ENCODE measurements at regions not wholly inside any gene's neighbourhood (a gene's known extent, or its start where the extent isn't known, plus 50 kb on each side); places are given as distances from the start of the nearest gene placed in this dataset.
A peak's percentile ranks its signal among the peaks of the same experiment; 100 is the strongest.

DNA sequence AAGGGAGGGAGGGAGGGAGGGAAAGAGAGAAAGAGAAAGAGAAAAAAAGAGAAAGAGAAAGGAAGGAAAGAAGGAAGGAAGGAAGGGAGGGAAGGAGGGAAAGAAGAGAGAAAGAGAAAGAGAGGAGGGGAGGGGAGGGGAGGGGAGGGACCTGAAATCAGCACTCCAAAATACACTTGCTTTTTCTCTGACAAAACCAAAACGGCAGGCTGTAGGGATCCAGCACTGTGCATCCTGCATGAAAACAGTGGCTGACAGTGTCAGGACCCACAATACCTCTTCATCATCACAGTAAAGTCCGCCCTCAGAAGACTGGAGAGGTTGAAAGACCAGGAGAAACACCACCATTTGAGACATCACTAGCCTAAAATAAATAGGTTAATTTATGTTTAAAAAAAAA lies 156.0 kb upstream of the SOD1 start:
- Mint-ChIP-seq H3K4me1 (peaks cover 19% of the 10 kb centered on the region), H3K9me3 (peaks cover 6% of the 10 kb centered on the region), H3K27ac (peak overlapping the region; percentile 8), H3K36me3 (no peaks in the 10 kb centered on the region), H3K27me3 (no peaks in the 10 kb centered on the region), H3K4me3 (no peak overlapping the region)
- no peak for ATAC-seq

DNA sequence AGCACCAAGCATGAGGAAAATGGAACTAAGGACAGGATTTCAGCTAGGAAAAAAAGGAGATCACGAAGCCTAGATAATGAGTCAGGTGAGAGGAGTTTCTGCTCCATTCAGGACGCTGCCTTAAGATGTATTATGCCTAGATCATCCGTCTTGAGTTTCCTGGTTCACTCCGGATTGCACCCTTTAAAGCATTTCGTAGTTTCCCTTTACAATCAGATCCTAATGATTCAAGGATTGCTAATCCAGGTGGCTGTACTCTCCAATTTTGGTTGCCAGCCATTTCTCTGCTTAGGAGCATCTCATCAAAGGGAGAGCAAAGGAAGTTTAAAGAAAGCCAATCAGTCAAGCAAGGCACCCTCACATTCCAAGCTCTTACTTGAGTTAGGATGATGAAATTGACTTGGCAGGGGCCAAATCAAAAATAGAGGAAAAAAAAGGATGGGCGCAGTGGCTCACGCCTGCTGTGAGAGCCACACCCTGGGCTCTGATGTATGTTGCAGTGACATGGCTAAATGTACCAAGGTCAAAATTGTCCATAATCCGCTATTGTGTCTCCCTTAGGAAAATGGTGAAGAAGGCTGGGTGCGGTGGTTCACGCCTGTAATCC lies 156.9 kb upstream of the SOD1 start:
- no peak for ATAC-seq
- H3K27ac Mint-ChIP-seq = peak overlapping the region; percentile 8
- no peaks in the 10 kb centered on the region for H3K27me3 Mint-ChIP-seq
- peaks cover 13% of the 10 kb centered on the region for H3K4me1 Mint-ChIP-seq
- H3K9me3 Mint-ChIP-seq = peaks cover 6% of the 10 kb centered on the region
- no peaks in the 10 kb centered on the region for H3K36me3 Mint-ChIP-seq
- no peak overlapping the region for H3K4me3 Mint-ChIP-seq

DNA sequence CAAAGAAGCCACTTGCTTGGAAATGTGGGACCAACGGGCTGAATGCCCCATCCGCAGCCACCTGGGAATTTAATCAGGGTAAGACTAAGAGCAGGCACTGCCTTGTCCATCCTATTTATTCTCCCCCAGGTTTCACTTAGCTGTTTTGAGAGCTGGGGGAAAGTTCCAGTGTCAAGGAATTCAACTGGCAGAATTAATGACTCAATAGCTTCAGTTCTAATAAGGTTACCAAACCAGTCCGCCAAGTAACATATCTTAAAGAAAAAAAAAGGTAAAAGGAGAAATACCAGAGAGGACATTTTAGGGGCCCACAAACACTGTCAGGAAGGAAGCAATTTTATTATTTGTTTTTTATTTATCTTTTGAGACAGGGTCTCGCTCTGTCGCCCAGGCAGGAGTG lies 157.6 kb upstream of the SOD1 start:
- no peak overlapping the region for H3K4me3 Mint-ChIP-seq
- H3K4me1 Mint-ChIP-seq = peaks cover 9% of the 10 kb centered on the region
- no peak overlapping the region for H3K27ac Mint-ChIP-seq
- peaks cover 6% of the 10 kb centered on the region for H3K9me3 Mint-ChIP-seq
- H3K27me3 Mint-ChIP-seq = no peaks in the 10 kb centered on the region
- ATAC-seq = no peak
- H3K36me3 Mint-ChIP-seq = no peaks in the 10 kb centered on the region

DNA sequence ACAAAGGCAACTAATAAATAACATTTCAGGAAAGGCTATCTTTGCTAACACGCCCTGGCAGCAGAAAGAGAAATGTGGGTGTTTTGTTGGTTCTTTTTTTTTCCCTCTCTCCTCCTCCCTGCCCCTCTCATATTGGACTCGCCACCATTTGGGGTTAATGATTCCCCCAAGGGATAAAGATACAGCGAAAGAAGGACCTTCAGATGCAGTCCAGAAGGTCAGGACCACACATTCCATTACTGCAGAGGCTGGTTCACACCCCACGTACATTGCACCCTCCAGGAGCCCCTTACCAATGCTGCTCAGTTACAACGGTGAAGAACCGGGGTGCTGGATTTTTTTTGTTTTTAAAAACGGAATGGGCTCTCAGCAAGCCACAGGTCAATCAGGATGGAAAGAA lies 156.9 kb upstream of the TIAM1 start:
- Mint-ChIP-seq H3K27me3 (no peaks in the 10 kb centered on the region), H3K4me3 (no peak overlapping the region), H3K36me3 (no peaks in the 10 kb centered on the region), H3K4me1 (peaks cover 1% of the 10 kb centered on the region), H3K9me3 (peaks cover under 1% of the 10 kb centered on the region), H3K27ac (no peak overlapping the region)
- no peak for ATAC-seq

DNA sequence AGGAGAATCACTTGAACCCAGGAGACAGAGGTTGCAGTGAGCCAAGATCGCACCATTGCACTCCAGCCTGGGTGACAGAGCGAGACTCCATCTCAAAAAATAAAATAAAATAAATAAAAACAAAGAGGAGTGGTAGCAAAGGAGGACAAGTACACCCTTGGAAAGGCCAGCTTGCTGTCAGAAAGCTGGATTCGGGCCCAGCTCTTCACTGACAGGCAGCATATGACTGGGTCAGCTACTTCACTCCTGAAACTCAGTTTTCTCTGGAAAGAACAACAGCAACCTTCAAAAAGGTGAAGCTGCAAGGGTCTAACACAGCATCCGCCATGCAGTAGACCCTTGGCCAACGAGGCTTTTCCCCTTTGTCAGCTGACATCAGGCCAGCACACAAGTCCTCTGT lies 156.0 kb upstream of the TIAM1 start:
- no peak for ATAC-seq
- Mint-ChIP-seq H3K9me3 (no peaks in the 10 kb centered on the region), H3K27ac (no peak overlapping the region), H3K27me3 (no peaks in the 10 kb centered on the region), H3K4me1 (no peaks in the 10 kb centered on the region), H3K36me3 (no peaks in the 10 kb centered on the region), H3K4me3 (no peak overlapping the region)

DNA sequence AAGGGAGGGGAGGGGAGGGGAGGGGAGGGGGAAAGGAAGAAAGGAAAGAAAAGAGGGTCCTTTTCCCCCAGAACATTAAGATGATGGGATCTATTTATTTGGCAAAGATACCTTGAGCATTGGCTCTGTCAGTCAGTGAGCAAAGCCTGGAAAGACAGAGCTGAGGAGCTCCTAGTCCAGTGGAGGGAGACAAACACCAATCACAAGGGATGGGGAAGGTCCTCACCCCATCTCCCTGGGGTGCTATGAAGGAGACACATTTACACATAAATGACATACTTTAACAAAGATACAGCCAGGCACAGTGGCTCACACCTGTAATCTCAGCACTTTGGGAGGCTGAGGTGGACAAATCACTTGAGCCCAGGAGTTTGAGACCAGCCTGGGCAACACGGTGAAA lies 154.9 kb upstream of the TIAM1 start:
- Mint-ChIP-seq H3K36me3 (no peaks in the 10 kb centered on the region), H3K27ac (no peak overlapping the region), H3K9me3 (no peaks in the 10 kb centered on the region), H3K4me1 (no peaks in the 10 kb centered on the region), H3K4me3 (no peak overlapping the region), H3K27me3 (no peaks in the 10 kb centered on the region)
- no peak for ATAC-seq

DNA sequence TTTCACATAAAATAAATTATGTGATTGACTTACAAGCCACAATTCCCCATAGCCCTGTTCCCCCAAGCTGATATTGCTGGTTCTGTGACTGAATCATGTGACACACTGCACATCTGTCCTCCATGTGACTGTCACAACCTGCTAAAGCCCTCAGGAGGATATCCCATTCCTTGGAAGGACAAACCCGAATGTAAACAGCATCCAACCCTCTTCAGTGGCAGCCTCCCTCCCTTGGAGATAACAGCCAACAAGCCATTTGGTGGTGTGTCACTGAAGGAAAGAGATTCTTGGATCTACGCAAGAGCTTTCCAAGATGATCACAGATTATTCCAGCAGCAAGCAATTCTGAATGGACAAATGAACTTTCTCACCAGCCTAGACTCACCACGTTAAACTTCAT lies 153.9 kb upstream of the TIAM1 start:
- no peaks in the 10 kb centered on the region for H3K9me3 Mint-ChIP-seq
- no peak overlapping the region for H3K4me3 Mint-ChIP-seq
- no peaks in the 10 kb centered on the region for H3K4me1 Mint-ChIP-seq
- H3K36me3 Mint-ChIP-seq = no peaks in the 10 kb centered on the region
- no peak overlapping the region for H3K27ac Mint-ChIP-seq
- H3K27me3 Mint-ChIP-seq = peaks cover 11% of the 10 kb centered on the region
- ATAC-seq = no peak

DNA sequence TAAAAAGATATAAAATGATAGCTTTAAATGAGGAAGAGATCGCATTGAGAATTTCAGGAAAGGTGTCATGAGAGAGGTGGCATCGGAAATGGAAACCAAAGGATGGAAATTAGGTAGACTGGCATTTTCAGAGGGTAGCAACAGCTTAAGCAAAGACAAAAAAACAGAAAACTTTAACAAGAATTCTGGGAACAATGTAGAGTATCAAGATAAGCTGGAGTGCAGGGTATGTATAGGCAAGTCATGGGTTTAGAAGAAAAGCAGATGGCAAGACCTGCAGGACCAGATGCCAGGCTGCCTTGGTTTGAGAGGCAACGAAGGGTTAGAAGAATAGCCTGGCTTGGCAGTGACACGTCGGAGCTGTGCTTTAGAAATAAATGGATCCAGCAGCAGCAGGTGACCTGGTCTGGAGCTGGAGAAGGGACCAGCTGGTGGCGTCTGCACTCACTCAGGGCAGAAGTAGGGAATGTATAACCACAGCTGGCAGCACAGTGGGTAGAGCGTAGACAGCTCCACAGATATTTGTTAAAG lies 149.4 kb upstream of the TIAM1 start:
- H3K27me3 Mint-ChIP-seq = peaks cover 13% of the 10 kb centered on the region
- ATAC-seq = no peak
- no peaks in the 10 kb centered on the region for H3K9me3 Mint-ChIP-seq
- no peak overlapping the region for H3K27ac Mint-ChIP-seq
- no peak overlapping the region for H3K4me3 Mint-ChIP-seq
- H3K4me1 Mint-ChIP-seq = no peaks in the 10 kb centered on the region
- no peaks in the 10 kb centered on the region for H3K36me3 Mint-ChIP-seq

DNA sequence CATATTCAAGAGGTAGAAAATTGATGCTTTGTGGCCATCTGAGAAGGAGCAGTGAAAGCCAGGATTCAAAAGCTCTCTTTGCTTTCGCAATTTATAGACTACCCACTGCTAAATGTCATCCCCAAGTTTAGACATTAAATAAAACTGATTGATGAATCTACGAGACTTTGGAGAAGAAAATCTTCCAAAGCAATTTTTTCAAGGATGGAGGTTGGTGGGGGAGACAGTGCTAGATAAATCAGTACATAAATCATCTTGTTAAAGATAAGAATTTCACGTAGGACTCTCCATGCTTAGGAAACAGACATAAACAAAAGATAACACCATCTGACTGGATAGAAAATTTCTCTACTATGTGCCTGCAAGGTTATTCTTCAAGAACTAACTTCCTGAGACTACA lies 147.6 kb upstream of the TIAM1 start:
- Mint-ChIP-seq H3K4me3 (no peak overlapping the region), H3K4me1 (no peaks in the 10 kb centered on the region), H3K27ac (no peak overlapping the region), H3K36me3 (no peaks in the 10 kb centered on the region), H3K27me3 (peaks cover 20% of the 10 kb centered on the region), H3K9me3 (no peaks in the 10 kb centered on the region)
- no peak for ATAC-seq

DNA sequence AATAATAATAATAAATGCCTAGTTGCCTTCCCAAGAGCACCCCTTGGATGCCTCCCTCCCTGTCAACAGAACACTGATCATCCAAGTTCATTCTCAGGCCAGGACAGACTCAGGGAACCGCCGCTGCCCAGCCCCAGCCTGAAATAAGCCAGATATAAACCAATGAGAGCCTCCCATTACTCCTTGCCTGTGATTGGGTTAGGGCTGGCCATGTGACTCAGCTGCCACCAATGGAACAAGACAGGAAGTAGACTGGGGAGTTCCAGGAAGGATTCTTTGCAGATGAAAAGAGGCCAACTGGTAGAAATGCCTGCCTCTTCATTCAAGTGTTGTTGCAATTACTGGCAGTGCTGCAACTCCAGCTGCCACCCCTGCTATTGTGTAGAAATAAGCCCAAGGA lies 146.4 kb upstream of the TIAM1 start:
- Mint-ChIP-seq H3K36me3 (no peaks in the 10 kb centered on the region), H3K9me3 (no peaks in the 10 kb centered on the region), H3K4me3 (no peak overlapping the region), H3K27me3 (peaks cover 20% of the 10 kb centered on the region), H3K4me1 (no peaks in the 10 kb centered on the region), H3K27ac (no peak overlapping the region)
- ATAC-seq = no peak

DNA sequence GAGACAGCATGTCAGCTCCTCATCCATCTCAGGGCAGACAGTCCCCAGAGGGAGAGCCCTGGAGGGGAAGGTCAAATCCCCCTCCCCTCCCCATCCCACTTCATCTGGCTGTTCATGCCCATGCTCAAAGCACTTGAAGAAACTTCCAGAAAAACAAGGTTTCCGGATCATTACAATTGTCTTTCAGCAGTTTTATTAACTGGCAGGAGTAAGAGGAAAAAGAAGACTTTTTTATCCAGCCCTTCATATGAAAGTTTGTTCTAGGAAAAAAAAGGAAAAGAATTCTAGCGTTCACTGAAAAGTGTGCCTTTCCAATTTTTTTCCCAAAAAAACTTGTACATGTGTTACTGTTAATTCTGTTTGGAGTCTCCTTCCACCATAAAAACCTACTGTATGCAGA lies 145.7 kb upstream of the TIAM1 start:
- no peak for ATAC-seq

DNA sequence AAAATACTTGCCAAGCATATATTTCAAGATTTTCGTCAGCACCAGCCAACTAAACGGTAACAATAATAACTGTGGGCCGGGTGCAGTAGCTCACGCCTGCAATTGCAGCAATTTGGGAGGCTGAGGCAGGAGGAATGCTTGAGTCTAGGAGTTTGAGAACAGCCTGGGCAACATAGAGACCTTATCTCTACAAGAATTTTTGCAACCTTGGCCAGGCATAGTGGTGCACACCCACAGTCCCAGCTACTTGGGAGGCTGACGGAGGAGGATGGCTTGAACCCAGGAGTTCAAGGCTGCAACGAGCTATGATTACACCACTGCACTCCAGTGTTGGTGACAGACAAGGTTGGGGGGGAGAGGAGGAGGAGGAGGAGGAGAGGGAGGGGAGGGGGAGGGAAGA lies 145.0 kb upstream of the TIAM1 start:
- Mint-ChIP-seq H3K4me3 (no peak overlapping the region), H3K27ac (no peak overlapping the region), H3K36me3 (peaks cover 4% of the 10 kb centered on the region), H3K27me3 (peaks cover 20% of the 10 kb centered on the region), H3K4me1 (no peaks in the 10 kb centered on the region), H3K9me3 (peaks cover 7% of the 10 kb centered on the region)
- no peak for ATAC-seq

More for the DNA sequence above, 145.7 kb upstream of the TIAM1 start:
- no peaks in the 10 kb centered on the region for H3K4me1 Mint-ChIP-seq
- peaks cover 20% of the 10 kb centered on the region for H3K27me3 Mint-ChIP-seq
- H3K4me3 Mint-ChIP-seq = no peak overlapping the region
- peaks cover 5% of the 10 kb centered on the region for H3K9me3 Mint-ChIP-seq
- no peak overlapping the region for H3K27ac Mint-ChIP-seq
- H3K36me3 Mint-ChIP-seq = peaks cover 3% of the 10 kb centered on the region

DNA sequence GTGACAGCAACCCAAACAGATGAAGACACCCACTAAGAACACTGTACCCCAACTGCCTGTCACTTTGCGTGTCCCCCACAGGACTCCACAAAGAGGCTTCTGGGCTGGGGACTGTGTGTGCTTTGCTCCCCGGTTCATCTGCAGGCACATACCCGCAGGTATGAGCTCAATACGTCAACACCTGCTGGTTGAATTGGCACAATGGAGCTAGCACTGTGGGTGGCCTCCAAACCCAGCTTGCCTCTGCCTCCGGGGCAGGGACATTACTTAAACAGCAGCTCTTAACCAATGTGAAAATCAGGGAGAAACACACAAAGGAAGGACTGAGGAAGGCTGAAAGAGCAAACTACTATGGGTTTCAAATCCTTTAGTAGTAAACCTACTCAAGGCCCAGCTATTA lies 140.2 kb upstream of the TIAM1 start:
- Mint-ChIP-seq H3K36me3 (peaks cover 4% of the 10 kb centered on the region), H3K4me3 (no peak overlapping the region), H3K4me1 (no peaks in the 10 kb centered on the region), H3K27ac (no peak overlapping the region), H3K27me3 (peaks cover 7% of the 10 kb centered on the region), H3K9me3 (peaks cover 17% of the 10 kb centered on the region)
- no peak for ATAC-seq

DNA sequence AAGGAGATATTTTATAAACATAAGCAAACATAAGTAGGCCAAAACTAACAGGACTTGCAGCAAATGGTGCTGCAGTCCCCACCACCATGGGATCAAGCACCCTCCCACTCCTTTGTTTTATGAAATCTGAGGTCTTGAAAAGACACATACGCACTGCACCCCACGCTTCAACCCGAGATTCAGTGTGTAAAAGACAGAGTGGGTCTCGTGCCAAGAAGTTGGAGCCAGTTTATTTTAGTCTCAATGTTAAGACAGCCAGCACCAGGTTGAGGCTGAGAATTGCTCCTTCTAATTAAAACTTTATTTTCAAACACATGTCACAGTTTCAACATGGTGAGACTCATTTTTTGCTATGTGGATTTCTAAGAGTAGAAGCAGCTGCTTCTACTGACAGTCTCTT lies 139.1 kb upstream of the TIAM1 start:
- no peak for ATAC-seq
- no peak overlapping the region for H3K4me3 Mint-ChIP-seq
- peaks cover 19% of the 10 kb centered on the region for H3K9me3 Mint-ChIP-seq
- H3K36me3 Mint-ChIP-seq = peaks cover 4% of the 10 kb centered on the region
- no peaks in the 10 kb centered on the region for H3K4me1 Mint-ChIP-seq
- peaks cover 4% of the 10 kb centered on the region for H3K27me3 Mint-ChIP-seq
- no peak overlapping the region for H3K27ac Mint-ChIP-seq

DNA sequence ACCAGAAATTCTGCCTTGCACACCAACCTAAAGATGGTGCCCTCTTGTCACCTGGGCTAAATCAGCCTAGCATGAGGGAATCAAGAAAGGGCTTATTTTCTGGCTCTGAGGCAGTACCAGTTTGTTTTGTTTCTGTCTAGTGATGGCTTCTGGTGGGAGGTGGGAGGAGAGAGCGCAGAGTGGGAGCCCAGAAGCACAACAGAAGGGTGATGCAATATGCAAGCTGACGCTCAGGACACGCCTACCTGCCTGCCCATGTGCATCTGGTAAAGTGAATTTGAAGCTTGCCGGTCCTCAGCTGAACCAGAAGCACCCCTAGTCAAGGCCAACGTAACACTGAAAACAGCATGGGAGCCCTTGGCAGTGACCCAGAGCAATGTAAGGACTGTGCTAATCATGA lies 138.4 kb upstream of the TIAM1 start:
- no peak for ATAC-seq
- no peaks in the 10 kb centered on the region for H3K27me3 Mint-ChIP-seq
- no peak overlapping the region for H3K27ac Mint-ChIP-seq
- H3K9me3 Mint-ChIP-seq = peaks cover 19% of the 10 kb centered on the region
- H3K36me3 Mint-ChIP-seq = peaks cover 4% of the 10 kb centered on the region
- H3K4me1 Mint-ChIP-seq = no peaks in the 10 kb centered on the region
- no peak overlapping the region for H3K4me3 Mint-ChIP-seq

DNA sequence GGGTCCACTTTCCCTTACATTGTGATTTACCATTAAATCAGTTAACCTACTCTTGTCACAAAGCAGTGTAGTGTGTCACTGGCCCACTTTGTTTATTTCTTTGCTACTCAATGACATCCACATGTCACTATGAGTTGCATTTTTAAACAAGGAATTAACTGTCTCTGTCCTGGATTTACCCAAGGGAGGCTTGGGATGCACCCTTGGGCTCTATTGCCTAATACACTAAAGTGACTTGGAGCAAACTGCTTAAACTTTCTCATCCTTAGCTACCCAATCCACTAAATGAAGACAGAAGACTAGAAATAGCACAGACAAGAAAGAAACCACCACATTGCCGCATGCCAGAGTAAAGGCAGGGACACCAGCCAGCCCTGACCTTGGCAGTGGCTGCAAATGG lies 136.2 kb upstream of the TIAM1 start:
- Mint-ChIP-seq H3K36me3 (peaks cover 4% of the 10 kb centered on the region), H3K4me3 (no peak overlapping the region), H3K27ac (no peak overlapping the region), H3K27me3 (no peaks in the 10 kb centered on the region), H3K9me3 (peaks cover 19% of the 10 kb centered on the region), H3K4me1 (no peaks in the 10 kb centered on the region)
- no peak for ATAC-seq

DNA sequence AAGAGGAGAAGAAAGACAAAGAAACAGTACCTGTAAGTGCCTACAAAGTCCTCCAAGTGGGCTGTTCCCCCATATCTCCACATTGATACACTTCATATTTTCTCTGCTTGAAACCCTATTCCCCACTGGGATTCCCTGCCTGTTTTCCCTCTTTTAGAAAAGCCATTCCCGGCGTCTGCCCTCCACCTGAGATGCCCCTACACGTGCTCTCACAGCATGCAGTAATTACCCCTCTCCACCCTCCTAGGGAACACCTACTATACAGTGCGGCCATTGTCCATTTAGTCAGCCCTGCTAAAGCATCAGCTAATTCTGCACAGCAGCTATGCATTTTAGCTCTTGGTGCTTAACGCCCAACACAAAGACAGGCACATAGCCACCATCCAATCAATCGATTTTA lies 135.7 kb upstream of the TIAM1 start:
- peaks cover 14% of the 10 kb centered on the region for H3K9me3 Mint-ChIP-seq
- no peak for ATAC-seq
- no peaks in the 10 kb centered on the region for H3K27me3 Mint-ChIP-seq
- no peak overlapping the region for H3K27ac Mint-ChIP-seq
- no peaks in the 10 kb centered on the region for H3K4me1 Mint-ChIP-seq
- H3K36me3 Mint-ChIP-seq = peaks cover 1% of the 10 kb centered on the region
- H3K4me3 Mint-ChIP-seq = no peak overlapping the region

All from stimulated activated memory B cell treated with anti-CD40 and anti-IgM and Interleukin-4, amounts not matched to agents 10 μg/mL and 1 μg/mL and 100 μg/mL, for 72 hours (primary cell).